Ectodermal cell (in vitro differentiated cells): ENCODE measurements at regions not wholly inside any gene's neighbourhood (a gene's known extent, or its start where the extent isn't known, plus 50 kb on each side); places are given as distances from the start of the nearest gene placed in this dataset.

ENCODE experiments used
- H3K27ac ChIP-seq: 2 replicates; pipeline ENCODE4 v1.7.0; 2013; ENCODE audit warnings: mild to moderate bottlenecking, low read depth, low read length; ENCODE audit not compliant: insufficient read depth, poor library complexity, severe bottlenecking
- H3K27me3 ChIP-seq: 2 replicates; pipeline ENCODE4 v1.7.0; 2013; ENCODE audit warnings: mild to moderate bottlenecking, low read length; ENCODE audit not compliant: insufficient read depth, control insufficient read depth, poor library complexity, severe bottlenecking
- H3K36me3 ChIP-seq: one replicate; pipeline ENCODE4 v1.7.0; 2013; ENCODE audit warnings: low read length; ENCODE audit not compliant: control insufficient read depth, insufficient read depth
- H3K4me1 ChIP-seq: one replicate; pipeline ENCODE4 v1.7.0; 2013; ENCODE audit warnings: low read length; ENCODE audit not compliant: control insufficient read depth, insufficient read depth
- H3K4me3 ChIP-seq: 2 replicates; pipeline ENCODE4 v1.7.0; 2013; ENCODE audit warnings: low read depth, low read length, control low read depth; ENCODE audit not compliant: insufficient read depth
- H3K9me3 ChIP-seq: 2 replicates; pipeline ENCODE4 v1.7.0; 2013; ENCODE audit warnings: mild to moderate bottlenecking, low read length, moderate library complexity; ENCODE audit not compliant: control insufficient read depth
- WGBS, 2 experiments: methylation state at CpG; one replicate each; pipeline ENCODE4 v1.1.7; 2013; ENCODE audit warnings: missing lambda C conversion rate in 2 of 2; 5-methylcytosine and 5-hydroxymethylcytosine counted together

GRCh38 chr3:159062734-159063410 lies 261.0 kb downstream of the MFSD1 start:
- 78 to 88% methylated on average over 6 of the region's 6 CpGs for WGBS, 2 experiments
- H3K4me3 ChIP-seq, result no peak overlapping the region
- H3K4me1 ChIP-seq, result no peaks in the 10 kb centered on the region
- no peaks in the 10 kb centered on the region for H3K36me3 ChIP-seq
- H3K27me3 ChIP-seq, result no peaks in the 10 kb centered on the region
- no peak overlapping the region for H3K27ac ChIP-seq
- H3K9me3 ChIP-seq, result no peaks in the 10 kb centered on the region

GRCh38 chr3:159069091-159069490 lies 267.2 kb downstream of the MFSD1 start, which contains the start of gene IQCJ:
TSS of gene IQCJ (plus strand) at chr3:159069319.
- Histone ChIP-seq H3K9me3 (no peaks in the 10 kb centered on the region), H3K4me1 (no peaks in the 10 kb centered on the region), H3K27me3 (no peaks in the 10 kb centered on the region), H3K36me3 (no peaks in the 10 kb centered on the region), H3K4me3 (no peak within 1 kb of the TSS), H3K27ac (no peak within 1 kb of the TSS)
- 87 to 91% methylated on average over 6 to 7 of the region's 7 CpGs for WGBS, 2 experiments

GRCh38 chr3:159069866-159070425 lies 268.1 kb downstream of the MFSD1 start:
- 88 to 90% methylated on average over 3 to 4 of the region's 5 CpGs for WGBS, 2 experiments
- Histone ChIP-seq H3K27ac (no peak overlapping the region), H3K9me3 (no peaks in the 10 kb centered on the region), H3K4me1 (no peaks in the 10 kb centered on the region), H3K36me3 (no peaks in the 10 kb centered on the region), H3K4me3 (no peak overlapping the region), H3K27me3 (no peaks in the 10 kb centered on the region)

- Histone ChIP-seq H3K4me3 (no peak overlapping the region), H3K27ac (no peak overlapping the region), H3K27me3 (no peaks in the 10 kb centered on the region), H3K9me3 (no peaks in the 10 kb centered on the region), H3K4me1 (no peaks in the 10 kb centered on the region), H3K36me3 (no peaks in the 10 kb centered on the region)
- WGBS, 2 experiments, result 100% methylated on average over 2 to 3 of the region's 3 CpGs
Observed at GRCh38 chr3:159074756-159075701, 273.2 kb downstream of the MFSD1 start.

- WGBS, 2 experiments, result 89 to 100% methylated on average over 2 of the region's 2 CpGs
- H3K4me1 ChIP-seq, result no peaks in the 10 kb centered on the region
- H3K27me3 ChIP-seq, result no peaks in the 10 kb centered on the region
- no peaks in the 10 kb centered on the region for H3K9me3 ChIP-seq
- H3K36me3 ChIP-seq, result no peaks in the 10 kb centered on the region
- H3K4me3 ChIP-seq, result no peak overlapping the region
- H3K27ac ChIP-seq, result no peak overlapping the region
Observed at GRCh38 chr3:159077860-159078259, 276.0 kb downstream of the MFSD1 start.

- Histone ChIP-seq H3K9me3 (no peaks in the 10 kb centered on the region), H3K27me3 (no peaks in the 10 kb centered on the region), H3K27ac (no peak overlapping the region), H3K36me3 (no peaks in the 10 kb centered on the region), H3K4me3 (no peak overlapping the region), H3K4me1 (no peaks in the 10 kb centered on the region)
- 99% methylated on average over 4 of the region's 5 CpGs for WGBS, 2 experiments
Observed at GRCh38 chr3:159080256-159080655, 278.4 kb downstream of the MFSD1 start.

GRCh38 chr3:159080821-159081220 lies 279.0 kb downstream of the MFSD1 start:
- no peak overlapping the region for H3K27ac ChIP-seq
- H3K27me3 ChIP-seq, result no peaks in the 10 kb centered on the region
- H3K4me1 ChIP-seq, result no peaks in the 10 kb centered on the region
- H3K9me3 ChIP-seq, result no peaks in the 10 kb centered on the region
- no peaks in the 10 kb centered on the region for H3K36me3 ChIP-seq
- no peak overlapping the region for H3K4me3 ChIP-seq

GRCh38 chr3:159082519-159082918 lies 280.7 kb downstream of the MFSD1 start:
- no peaks in the 10 kb centered on the region for H3K36me3 ChIP-seq
- WGBS, 2 experiments, result 92 to 97% methylated on average over 1 of the region's 1 CpG
- H3K4me1 ChIP-seq, result no peaks in the 10 kb centered on the region
- H3K9me3 ChIP-seq, result no peaks in the 10 kb centered on the region
- no peak overlapping the region for H3K4me3 ChIP-seq
- H3K27ac ChIP-seq, result no peak overlapping the region
- H3K27me3 ChIP-seq, result no peaks in the 10 kb centered on the region

- Histone ChIP-seq H3K4me1 (no peaks in the 10 kb centered on the region), H3K9me3 (no peaks in the 10 kb centered on the region), H3K36me3 (no peaks in the 10 kb centered on the region), H3K27me3 (no peaks in the 10 kb centered on the region), H3K27ac (no peak overlapping the region), H3K4me3 (no peak overlapping the region)
Observed at GRCh38 chr3:159091936-159092335, 290.1 kb downstream of the MFSD1 start.

GRCh38 chr3:159102001-159102400 lies 300.1 kb downstream of the MFSD1 start:
- H3K9me3 ChIP-seq, result no peaks in the 10 kb centered on the region
- no peaks in the 10 kb centered on the region for H3K36me3 ChIP-seq
- no peaks in the 10 kb centered on the region for H3K27me3 ChIP-seq
- no peak overlapping the region for H3K27ac ChIP-seq
- 80 to 100% methylated on average over 1 of the region's 1 CpG for WGBS, 2 experiments
- H3K4me3 ChIP-seq, result no peak overlapping the region
- no peaks in the 10 kb centered on the region for H3K4me1 ChIP-seq
